Endothelial cell of umbilical vein (primary cell): ENCODE measurements at regions not wholly inside any gene's neighbourhood (a gene's known extent, or its start where the extent isn't known, plus 50 kb on each side); places are given as distances from the start of the nearest gene placed in this dataset.

ENCODE experiments used
- BruUV-seq: library from RNA; stranded (reverse); fragments of 400-500 nt; replicated peaks from 2 replicates; lab custom pipeline; 2021; lab: Mats Ljungman, UMichigan
- CTCF ChIA-PET: fragments of 300-600, 350-600 bp; sonication (Branson Sonifier 250); formaldehyde crosslinking; loops from one replicate; lab custom pipeline; 2021; ENCODE audit warnings: antibody characterized with exemption, inconsistent platforms; lab: Charles Lee
- POLR2A ChIA-PET: fragments of 300-600, 350-600 bp; sonication (Branson Sonifier 250); formaldehyde crosslinking; loops from one replicate; lab custom pipeline; 2021; ENCODE audit warnings: antibody characterized with exemption, inconsistent platforms; lab: Charles Lee
- DNase-seq: peaks from one replicate; pipeline ENCODE4 v3.0.0-alpha.2; 2011; ENCODE audit warnings: low read depth, low spot score
- FAIRE-seq: peaks from 2 replicates; lab custom pipeline; 2011; peaks lifted over from hg19 to GRCh38; lab: Jason Lieb, UNC
- H2AFZ ChIP-seq: 2 replicates; pipeline ENCODE4 v1.6.0; 2012; ENCODE audit warnings: low read depth, low read length, control low read depth, inconsistent platforms
- H3K27ac ChIP-seq: 2 replicates; pipeline ENCODE4 v1.5.1; 2011; ENCODE audit warnings: low read depth, mild to moderate bottlenecking, control low read depth, low read length, moderate library complexity; ENCODE audit not compliant: insufficient read depth
- H3K27me3 ChIP-seq, 2 experiments: 2 replicates each; pipeline versions ENCODE4 v1.6.0 to v1.6.1; 2011; ENCODE audit warnings: low read length in 2 of 2, mixed read lengths in 1 of 2; ENCODE audit not compliant: control insufficient read depth in 2 of 2, insufficient read depth in 2 of 2
- H3K36me3 ChIP-seq, 2 experiments: 2 replicates in 1 of 2; 3 replicates in 1 of 2; pipeline ENCODE4 v1.5.1; 2011; ENCODE audit warnings: low read length in 2 of 2, mild to moderate bottlenecking in 1 of 2, moderate library complexity in 1 of 2; ENCODE audit not compliant: control insufficient read depth in 2 of 2, insufficient read depth in 2 of 2; ENCODE audit errors: extremely low read depth in 1 of 2
- H3K4me1 ChIP-seq: 3 replicates; pipeline ENCODE4 v1.5.1; 2011; ENCODE audit warnings: mild to moderate bottlenecking, low read length; ENCODE audit not compliant: control insufficient read depth, insufficient read depth; ENCODE audit errors: extremely low read depth
- H3K4me2 ChIP-seq: 2 replicates; pipeline ENCODE4 v1.6.1; 2011; ENCODE audit warnings: low read length, control low read depth, mixed read lengths; ENCODE audit not compliant: insufficient read depth
- H3K4me3 ChIP-seq, 3 experiments: fragments of 200-600 bp in 1 of 3; sonication (generic), shearing (Covaris generic) in 1 of 3; replicated peaks in 1 of 3; 2 replicates each; pipeline ENCODE4 v1.5.1; 2011 to 2016; ENCODE audit warnings: control low read depth in 3 of 3, low read length in 3 of 3, mild to moderate bottlenecking in 2 of 3, inconsistent platforms in 1 of 3, low read depth in 1 of 3, moderate library complexity in 1 of 3; ENCODE audit not compliant: insufficient read depth in 1 of 3
- H3K79me2 ChIP-seq: 2 replicates; pipeline ENCODE4 v1.6.0; 2012; ENCODE audit warnings: low read length, inconsistent platforms; ENCODE audit not compliant: control insufficient read depth, insufficient read depth
- H3K9ac ChIP-seq: replicated peaks from 2 replicates; pipeline ENCODE3; 2011; ENCODE audit warnings: low read length, control low read depth; ENCODE audit not compliant: insufficient read depth; ENCODE audit errors: extremely low read depth
- H3K9me1 ChIP-seq: replicated peaks from 3 replicates; pipeline ENCODE4 v1.6.0; 2011; ENCODE audit warnings: mild to moderate bottlenecking, low read length; ENCODE audit not compliant: control insufficient read depth, insufficient read depth; ENCODE audit errors: extremely low read depth
- H3K9me3 ChIP-seq: replicated peaks from 2 replicates; pipeline ENCODE4 v1.5.1; 2012; ENCODE audit warnings: low read length, inconsistent platforms; ENCODE audit not compliant: control insufficient read depth, insufficient read depth
- H4K20me1 ChIP-seq: replicated peaks from 2 replicates; pipeline ENCODE3; 2011; ENCODE audit warnings: mild to moderate bottlenecking, low read length; ENCODE audit not compliant: control insufficient read depth, insufficient read depth; ENCODE audit errors: extremely low read depth
- EZH2 ChIP-seq: IDR thresholded peaks from 2 replicates; pipeline ENCODE4 v1.6.1; 2012; ENCODE audit warnings: borderline replicate concordance, low read depth, mild to moderate bottlenecking, moderate library complexity, low read length, inconsistent platforms; ENCODE audit not compliant: severe bottlenecking
- FOS ChIP-seq: IDR thresholded peaks from 2 replicates; pipeline ENCODE4 v1.6.1; 2011; ENCODE audit warnings: mild to moderate bottlenecking, low read length, moderate library complexity, borderline replicate concordance; ENCODE audit not compliant: insufficient read depth
- GATA2 ChIP-seq: IDR thresholded peaks from 2 replicates; pipeline ENCODE4 v1.7.0; 2011; ENCODE audit warnings: low read depth, mild to moderate bottlenecking, moderate library complexity, mixed read lengths, low read length; ENCODE audit not compliant: insufficient read length, insufficient read depth
- JUN ChIP-seq: IDR thresholded peaks from 2 replicates; pipeline ENCODE4 v1.6.1; 2011; ENCODE audit warnings: borderline replicate concordance, low read depth; ENCODE audit not compliant: insufficient read length, insufficient read depth
- MAX ChIP-seq: IDR thresholded peaks from 2 replicates; pipeline ENCODE4 v1.6.1; 2011; ENCODE audit not compliant: insufficient read depth, insufficient read length
- MYC ChIP-seq: IDR thresholded peaks from one replicate; pipeline ENCODE4 v1.6.1; 2011; ENCODE audit warnings: mild to moderate bottlenecking, low read depth, low read length
- POLR2A ChIP-seq: IDR thresholded peaks from 2 replicates; pipeline ENCODE4 v1.6.1; 2012; ENCODE audit warnings: low read depth, mild to moderate bottlenecking, control low read depth, low read length
- POLR2AphosphoS5 ChIP-seq: IDR thresholded peaks from 2 replicates; pipeline ENCODE4 v1.6.1; 2012; ENCODE audit warnings: low read depth, mild to moderate bottlenecking, control low read depth, low read length, moderate library complexity; ENCODE audit not compliant: insufficient read depth
- dilution Hi-C: fragments of 300-500 bp; cut with MboI; formaldehyde crosslinking; loops from one replicate; pipeline ENCODE4 v1.15.0; 2019; ENCODE audit warnings: low sequenced_read_pairs; ENCODE audit not compliant: extremely low pct_ligation_motif_present
- intact Hi-C: fragments of 100-400 bp; cut with micrococcal nuclease; formaldehyde crosslinking; loops from one replicate; pipeline ENCODE4 v1.10.0; 2022
- TF ChIP-seq, protein P1 (sequence below), 2 donors: IDR thresholded peaks; 1 replicate in 1 of 2; 2 replicates in 1 of 2; pipeline ENCODE4 v1.5.1; 2011; ENCODE audit warnings: low read length in 2 of 2, mild to moderate bottlenecking in 2 of 2, moderate library complexity in 2 of 2, control low read depth in 1 of 2, inconsistent platforms in 1 of 2, low read depth in 1 of 2; ENCODE audit not compliant: insufficient read depth in 1 of 2; ENCODE audit errors: extremely low read depth in 1 of 2

- intact Hi-C loops, result no loop called here
- Histone ChIP-seq H3K4me2 (no peak overlapping the region), H4K20me1 (no peaks in the 10 kb centered on the region), H3K36me3 (no peaks in the 10 kb centered on the region), H3K27me3 (peaks cover 3 to 7% of the 10 kb centered on the region in 2 experiments), H3K4me1 (no peaks in the 10 kb centered on the region), H3K9me3 (no peaks in the 10 kb centered on the region), H3K4me3 (no peak overlapping the region), H3K27ac (no peak overlapping the region), H2AFZ (no peak overlapping the region), H3K9me1 (no peaks in the 10 kb centered on the region), H3K79me2 (no peaks in the 10 kb centered on the region), H3K9ac (no peak overlapping the region)
- no peak for FAIRE-seq
- BruUV-seq, result no TSS peak
- no peak for DNase-seq
- TF ChIP-seq JUN (no peak), POLR2A (no peak), MAX (no peak), GATA2 (no peak), FOS (no peak), POLR2AphosphoS5 (no peak), EZH2 (no peak), MYC (no peak)
- TF ChIP-seq, protein P1, sequence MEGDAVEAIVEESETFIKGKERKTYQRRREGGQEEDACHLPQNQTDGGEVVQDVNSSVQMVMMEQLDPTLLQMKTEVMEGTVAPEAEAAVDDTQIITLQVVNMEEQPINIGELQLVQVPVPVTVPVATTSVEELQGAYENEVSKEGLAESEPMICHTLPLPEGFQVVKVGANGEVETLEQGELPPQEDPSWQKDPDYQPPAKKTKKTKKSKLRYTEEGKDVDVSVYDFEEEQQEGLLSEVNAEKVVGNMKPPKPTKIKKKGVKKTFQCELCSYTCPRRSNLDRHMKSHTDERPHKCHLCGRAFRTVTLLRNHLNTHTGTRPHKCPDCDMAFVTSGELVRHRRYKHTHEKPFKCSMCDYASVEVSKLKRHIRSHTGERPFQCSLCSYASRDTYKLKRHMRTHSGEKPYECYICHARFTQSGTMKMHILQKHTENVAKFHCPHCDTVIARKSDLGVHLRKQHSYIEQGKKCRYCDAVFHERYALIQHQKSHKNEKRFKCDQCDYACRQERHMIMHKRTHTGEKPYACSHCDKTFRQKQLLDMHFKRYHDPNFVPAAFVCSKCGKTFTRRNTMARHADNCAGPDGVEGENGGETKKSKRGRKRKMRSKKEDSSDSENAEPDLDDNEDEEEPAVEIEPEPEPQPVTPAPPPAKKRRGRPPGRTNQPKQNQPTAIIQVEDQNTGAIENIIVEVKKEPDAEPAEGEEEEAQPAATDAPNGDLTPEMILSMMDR (IDR thresholded peaks at IDR 0.05; ENCODE audit: extremely low read depth in 1 of 2, insufficient read depth in 1 of 2, low read depth in 1 of 2, low read length in 2 of 2), result no peak
- ChIA-PET CTCF (no interaction called here), POLR2A (no interaction called here)
- dilution Hi-C loops, result no loop called here
These were observed 342.8 kb upstream of the DDHD1 start for GRCh38 chr14:53495846-53496343.
